ENCODE measurements at regions not wholly inside any gene's neighbourhood (a gene's known extent, or its start where the extent isn't known, plus 50 kb on each side); places are given as distances from the start of the nearest gene placed in this dataset.

DNA sequence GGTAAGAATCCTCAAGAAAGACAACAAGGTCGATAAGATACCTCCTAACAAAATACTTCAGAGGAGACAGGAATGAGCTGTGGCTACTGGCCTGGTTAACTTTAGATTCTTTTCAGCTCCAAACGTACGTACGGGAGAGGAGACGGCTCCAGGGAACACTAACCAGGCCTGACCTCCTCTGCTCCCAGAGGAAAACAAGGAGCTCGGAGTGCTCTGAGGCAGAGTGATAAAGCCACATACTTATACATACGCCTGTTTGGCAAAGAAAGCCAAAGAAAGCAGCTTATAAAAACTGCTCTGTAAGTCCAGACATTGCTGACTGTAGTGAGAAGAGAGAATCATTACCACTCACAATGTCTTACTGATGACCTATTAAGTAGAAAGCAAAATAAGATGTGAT, 263.9 kb downstream of the MZT1 start:
- H3K4me2 ChIP-seq = no peak overlapping the region
- no peak overlapping the region for H3K4me3 ChIP-seq
- no peak overlapping the region for H3K27ac ChIP-seq
- H3K79me2 ChIP-seq (ENCODE audit: low read depth) = no peaks in the 10 kb centered on the region
- no peaks in the 10 kb centered on the region for H3K36me3 Mint-ChIP-seq
- TF ChIP-seq EZH2phosphoT487 (IDR thresholded peaks at IDR 0.05) (no peak), EZH2 (IDR thresholded peaks at IDR 0.05) (no peak)
- TF ChIP-seq, protein P1, sequence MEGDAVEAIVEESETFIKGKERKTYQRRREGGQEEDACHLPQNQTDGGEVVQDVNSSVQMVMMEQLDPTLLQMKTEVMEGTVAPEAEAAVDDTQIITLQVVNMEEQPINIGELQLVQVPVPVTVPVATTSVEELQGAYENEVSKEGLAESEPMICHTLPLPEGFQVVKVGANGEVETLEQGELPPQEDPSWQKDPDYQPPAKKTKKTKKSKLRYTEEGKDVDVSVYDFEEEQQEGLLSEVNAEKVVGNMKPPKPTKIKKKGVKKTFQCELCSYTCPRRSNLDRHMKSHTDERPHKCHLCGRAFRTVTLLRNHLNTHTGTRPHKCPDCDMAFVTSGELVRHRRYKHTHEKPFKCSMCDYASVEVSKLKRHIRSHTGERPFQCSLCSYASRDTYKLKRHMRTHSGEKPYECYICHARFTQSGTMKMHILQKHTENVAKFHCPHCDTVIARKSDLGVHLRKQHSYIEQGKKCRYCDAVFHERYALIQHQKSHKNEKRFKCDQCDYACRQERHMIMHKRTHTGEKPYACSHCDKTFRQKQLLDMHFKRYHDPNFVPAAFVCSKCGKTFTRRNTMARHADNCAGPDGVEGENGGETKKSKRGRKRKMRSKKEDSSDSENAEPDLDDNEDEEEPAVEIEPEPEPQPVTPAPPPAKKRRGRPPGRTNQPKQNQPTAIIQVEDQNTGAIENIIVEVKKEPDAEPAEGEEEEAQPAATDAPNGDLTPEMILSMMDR (IDR thresholded peaks at IDR 0.05) = no peak
- no peaks in the 10 kb centered on the region for H4K20me1 ChIP-seq (ENCODE audit: low read depth)
- H3K4me1 Mint-ChIP-seq = peaks cover 16% of the 10 kb centered on the region
- H3K4me1 ChIP-seq = peaks cover 3% of the 10 kb centered on the region
- H3K4me3 Mint-ChIP-seq = no peak overlapping the region
- no peaks in the 10 kb centered on the region for H3F3A ChIP-seq (ENCODE audit: low read depth)
- H3K36me3 ChIP-seq = no peaks in the 10 kb centered on the region
- H3K9me3 ChIP-seq (ENCODE audit: low read depth) = no peaks in the 10 kb centered on the region
- no peak overlapping the region for H3K9ac ChIP-seq
- H3K27me3 Mint-ChIP-seq (ENCODE audit: insufficient read depth, low read depth) = no peaks in the 10 kb centered on the region
- H3K9me3 Mint-ChIP-seq = no peaks in the 10 kb centered on the region
- H3K27ac Mint-ChIP-seq = peak overlapping the region; percentile 25
- no peak for DNase-seq (ENCODE audit: low spot score)
- no peaks in the 10 kb centered on the region for H3K27me3 ChIP-seq
- peak overlapping the region; percentile 65 for H2AFZ ChIP-seq (replicated peaks)

DNA sequence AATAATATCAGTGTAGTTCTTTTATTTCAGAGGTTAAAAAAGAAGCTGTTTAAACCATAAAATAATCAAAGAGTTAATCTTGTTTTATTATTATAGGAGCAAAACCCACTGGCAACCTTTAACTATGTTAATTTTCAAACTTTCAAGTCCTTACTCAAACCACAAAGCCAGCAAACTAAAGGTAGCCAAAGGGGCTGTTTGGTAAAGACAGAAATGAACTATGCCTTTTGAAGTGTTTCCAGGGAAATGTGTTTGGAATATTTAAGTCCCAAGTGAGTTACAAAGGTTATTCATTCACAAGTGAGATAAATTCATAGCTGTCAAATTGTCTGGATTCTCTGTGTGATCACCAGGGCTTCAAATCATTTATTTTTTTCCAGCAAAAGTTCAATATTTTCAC, 264.7 kb downstream of the MZT1 start:
- no peak overlapping the region for H3K4me2 ChIP-seq
- H3K79me2 ChIP-seq (ENCODE audit: low read depth) = no peaks in the 10 kb centered on the region
- no peaks in the 10 kb centered on the region for H3F3A ChIP-seq (ENCODE audit: low read depth)
- Mint-ChIP-seq H3K36me3 (no peaks in the 10 kb centered on the region), H3K4me1 (peaks cover 23% of the 10 kb centered on the region), H3K27me3 (ENCODE audit: insufficient read depth, low read depth) (no peaks in the 10 kb centered on the region), H3K9me3 (no peaks in the 10 kb centered on the region), H3K27ac (no peak overlapping the region), H3K4me3 (no peak overlapping the region)
- DNase-seq (ENCODE audit: low spot score) = no peak
- no peaks in the 10 kb centered on the region for H3K9me3 ChIP-seq (ENCODE audit: low read depth)
- TF ChIP-seq EZH2phosphoT487 (IDR thresholded peaks at IDR 0.05) = no peak
- TF ChIP-seq, protein P1 (IDR thresholded peaks at IDR 0.05) = no peak
- TF ChIP-seq EZH2 (IDR thresholded peaks at IDR 0.05) = no peak
- no peak overlapping the region for H3K27ac ChIP-seq
- no peak overlapping the region for H3K4me3 ChIP-seq
- H2AFZ ChIP-seq (replicated peaks) = no peak overlapping the region
- no peak overlapping the region for H3K9ac ChIP-seq
- no peaks in the 10 kb centered on the region for H3K36me3 ChIP-seq
- peaks cover 8% of the 10 kb centered on the region for H3K4me1 ChIP-seq
- H3K27me3 ChIP-seq = no peaks in the 10 kb centered on the region
- H4K20me1 ChIP-seq (ENCODE audit: low read depth) = no peaks in the 10 kb centered on the region

DNA sequence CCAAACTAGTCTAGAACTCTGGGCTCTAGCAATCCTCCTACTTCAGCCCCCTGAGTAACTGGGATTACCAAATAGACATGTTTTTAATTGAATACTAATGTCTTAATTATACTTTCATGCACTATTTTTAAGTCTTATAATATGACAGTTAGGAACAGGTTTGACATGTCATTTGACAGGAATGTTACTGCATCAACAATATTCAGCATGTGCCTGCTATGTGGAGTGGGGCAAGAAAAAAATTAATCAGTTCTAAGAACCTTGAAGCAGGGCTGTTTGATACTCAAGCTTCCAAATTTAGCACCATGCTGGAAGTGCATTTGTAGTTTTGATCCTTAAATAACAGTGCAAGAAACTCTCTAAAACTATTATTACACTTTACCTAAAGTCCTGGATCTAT, 265.3 kb downstream of the MZT1 start:
- Histone ChIP-seq H3K36me3 (no peaks in the 10 kb centered on the region), H4K20me1 (ENCODE audit: low read depth) (no peaks in the 10 kb centered on the region), H3F3A (ENCODE audit: low read depth) (no peaks in the 10 kb centered on the region), H3K27me3 (no peaks in the 10 kb centered on the region), H3K4me3 (no peak overlapping the region), H3K4me2 (no peak overlapping the region), H3K4me1 (peaks cover 8% of the 10 kb centered on the region), H2AFZ (replicated peaks) (no peak overlapping the region), H3K27ac (no peak overlapping the region), H3K79me2 (ENCODE audit: low read depth) (no peaks in the 10 kb centered on the region), H3K9me3 (ENCODE audit: low read depth) (no peaks in the 10 kb centered on the region), H3K9ac (no peak overlapping the region)
- no peak for TF ChIP-seq EZH2phosphoT487 (IDR thresholded peaks at IDR 0.05)
- no peak for TF ChIP-seq EZH2 (IDR thresholded peaks at IDR 0.05)
- TF ChIP-seq, protein P1 (IDR thresholded peaks at IDR 0.05) = no peak
- H3K36me3 Mint-ChIP-seq = no peaks in the 10 kb centered on the region
- no peak overlapping the region for H3K4me3 Mint-ChIP-seq
- H3K27ac Mint-ChIP-seq = no peak overlapping the region
- no peaks in the 10 kb centered on the region for H3K27me3 Mint-ChIP-seq (ENCODE audit: insufficient read depth, low read depth)
- H3K9me3 Mint-ChIP-seq = no peaks in the 10 kb centered on the region
- DNase-seq (ENCODE audit: low spot score) = no peak
- H3K4me1 Mint-ChIP-seq = peaks cover 27% of the 10 kb centered on the region
